NOMO-1 treated with DMSO at 0.1 percent for 48 hours (cell line): ENCODE measurements at regions not wholly inside any gene's neighbourhood (a gene's known extent, or its start where the extent isn't known, plus 50 kb on each side); places are given as distances from the start of the nearest gene placed in this dataset.
"Not testable (repeated sequence)": the region's sequence is repeated elsewhere in the genome, so short reads cannot be mapped to it uniquely, and the experiment has no call there.

Source experiments
- DNase-seq: peaks from one replicate; lab custom pipeline; 2025; ENCODE audit not compliant: unreplicated experiment; lab: John Stamatoyannopoulos, UW

DNA sequence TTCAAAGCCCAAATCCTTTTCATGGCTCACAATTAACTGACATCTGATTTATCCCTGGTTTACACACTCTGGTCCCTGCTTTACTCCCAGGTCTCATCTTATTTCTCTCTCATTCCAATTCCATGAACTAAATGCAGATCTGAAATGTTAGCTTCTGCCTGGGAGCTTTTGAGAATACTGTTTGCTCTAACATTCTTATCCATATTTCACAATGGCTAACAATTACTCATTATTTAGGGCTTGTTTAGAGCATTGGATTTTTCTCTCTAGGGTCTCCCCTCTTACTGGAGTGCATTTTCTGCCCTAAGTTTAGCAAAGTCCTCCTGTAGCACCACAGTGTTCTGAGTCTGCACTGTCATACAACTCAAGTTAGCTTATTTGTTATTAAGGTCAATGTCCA lies 121.5 kb upstream of the HCRTR2 start:
- DNase-seq: no peak

DNA sequence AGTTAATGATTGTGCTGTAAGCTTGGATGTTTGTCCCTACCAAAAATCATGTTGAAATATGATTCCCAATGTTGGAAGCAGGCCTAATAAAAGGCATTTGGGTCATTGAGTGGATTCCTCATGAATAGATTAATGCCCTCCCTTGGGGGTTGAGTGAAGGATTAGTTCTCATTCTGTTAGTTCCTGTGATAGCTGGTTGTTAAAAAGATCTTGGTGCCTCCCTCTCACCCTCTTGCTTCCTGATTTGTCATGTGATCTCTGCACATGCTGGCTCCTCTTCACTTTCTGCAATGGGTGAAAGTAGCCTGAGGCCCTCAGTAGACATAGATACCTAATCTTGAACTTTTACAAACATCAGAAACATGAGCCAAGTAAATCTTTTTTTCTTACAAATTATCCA lies 115.6 kb upstream of the HCRTR2 start:
- DNase-seq: no peak

DNA sequence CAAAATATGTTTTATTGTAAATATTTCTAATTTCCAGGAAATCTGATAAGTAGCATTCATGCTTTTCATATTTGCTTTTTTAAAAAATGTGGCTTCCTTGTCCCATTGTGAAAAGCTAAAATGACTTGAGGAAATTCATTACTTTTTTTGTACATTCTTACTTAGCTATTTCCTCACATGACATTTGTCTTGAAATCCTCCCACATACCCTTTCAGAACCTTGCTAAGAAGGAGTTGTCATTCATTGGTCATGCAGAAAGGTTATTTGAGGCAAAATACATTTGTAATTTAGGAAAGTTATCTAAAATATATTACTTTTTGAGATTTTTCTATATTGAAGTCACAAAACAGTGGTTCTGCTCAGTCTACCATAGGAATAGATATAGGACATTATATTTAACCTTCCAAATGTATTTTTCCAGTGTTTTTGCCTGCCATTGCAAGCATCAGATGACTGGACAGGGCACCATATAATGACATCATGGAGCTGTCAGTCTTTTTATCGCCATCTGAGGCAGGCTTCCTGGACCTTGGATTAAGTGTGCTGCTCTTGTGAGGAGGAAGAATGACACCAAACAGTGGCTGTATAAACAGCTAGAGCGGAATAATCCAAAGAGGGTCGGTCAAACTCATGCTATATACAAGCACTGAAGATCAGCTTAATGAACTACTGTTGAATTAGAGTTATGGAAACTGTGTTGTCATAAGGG lies 109.4 kb upstream of the HCRTR2 start:
- DNase-seq: no peak

- peak; percentile 22 for DNase-seq
Measured at GRCh38 chr6:55069132-55069781, 105.1 kb upstream of the HCRTR2 start.

GRCh38 chr6:55082021-55082420 lies 92.3 kb upstream of the HCRTR2 start:
- DNase-seq: no peak

DNA sequence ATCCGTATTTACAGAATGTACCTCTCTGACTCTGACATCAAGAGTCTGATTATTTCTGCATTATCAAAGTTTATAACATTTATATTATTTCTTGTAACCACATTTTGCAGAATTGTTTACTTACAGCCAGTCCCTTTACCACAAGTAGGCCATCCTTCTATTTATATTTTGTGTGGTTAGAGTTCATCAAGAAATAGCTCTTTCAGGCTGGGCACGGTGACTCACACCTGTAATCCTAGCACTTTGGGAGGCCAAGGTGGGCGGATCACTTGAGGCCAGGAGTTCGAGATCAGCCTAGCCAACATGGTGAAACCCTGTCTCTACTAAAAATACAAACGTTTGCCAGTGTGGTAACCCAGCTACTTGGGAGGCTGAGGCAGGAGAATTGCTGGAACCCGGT lies 86.3 kb upstream of the HCRTR2 start:
- not testable (repeated sequence) for DNase-seq

DNA sequence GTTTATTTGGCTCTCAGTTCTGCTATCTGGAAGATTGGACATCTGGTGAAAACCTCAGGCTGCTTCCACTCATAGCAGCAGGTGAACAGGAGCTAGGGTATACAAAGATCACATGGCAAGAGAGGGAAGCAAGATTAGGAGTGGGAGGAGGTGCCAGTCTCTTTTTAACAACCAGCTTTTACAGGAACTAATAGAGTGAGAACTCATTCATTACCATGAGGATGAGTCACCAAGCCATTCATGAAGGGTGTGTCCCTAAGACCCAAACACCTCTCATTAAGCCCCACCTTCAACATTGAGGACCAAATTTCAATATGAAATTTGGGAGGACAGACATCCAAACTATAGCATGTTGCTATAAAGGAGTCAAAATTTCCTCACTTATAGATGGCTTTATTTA lies 85.4 kb upstream of the HCRTR2 start:
- no peak for DNase-seq

GRCh38 chr6:55089325-55089724 lies 85.0 kb upstream of the HCRTR2 start:
- DNase-seq: no peak

DNA sequence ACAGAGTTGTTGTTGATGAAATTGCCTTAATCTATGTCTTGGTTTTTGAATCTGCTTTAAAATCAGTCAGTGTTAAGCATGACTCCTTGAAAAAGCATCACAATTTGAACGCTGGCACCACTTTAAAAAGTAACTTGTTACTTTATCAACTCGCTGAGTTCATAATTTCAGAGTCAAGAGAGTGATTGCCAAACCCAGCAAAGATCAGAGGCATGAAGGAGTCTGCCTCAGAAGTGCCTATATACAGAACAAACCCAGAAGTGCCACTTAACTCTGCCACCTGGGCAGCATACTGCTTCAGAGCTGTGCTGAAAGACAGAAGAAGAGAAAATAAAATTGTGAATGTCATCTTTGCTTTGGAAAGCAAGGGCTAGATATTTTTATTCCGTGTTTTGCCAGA lies 73.6 kb upstream of the HCRTR2 start:
- no peak for DNase-seq

DNA sequence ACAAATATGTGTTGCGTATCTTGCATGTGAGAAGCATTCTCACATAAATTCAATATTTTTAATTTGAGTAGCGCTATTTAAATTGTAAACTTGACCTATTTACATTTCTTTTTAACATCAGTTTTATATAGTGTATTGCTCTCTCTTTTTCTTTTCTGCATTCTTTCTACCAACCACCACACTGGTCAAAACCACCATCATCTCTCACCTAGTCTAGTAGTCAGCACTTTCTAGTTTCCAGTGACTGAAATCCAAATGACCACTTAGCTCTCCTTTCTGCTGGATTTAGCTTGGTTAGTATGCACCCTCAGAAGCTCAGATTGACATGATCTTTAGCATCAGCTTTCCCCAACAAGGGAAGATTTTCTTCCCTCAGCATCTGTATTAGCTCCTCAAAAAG lies 73.2 kb upstream of the HCRTR2 start:
- no peak for DNase-seq

DNA sequence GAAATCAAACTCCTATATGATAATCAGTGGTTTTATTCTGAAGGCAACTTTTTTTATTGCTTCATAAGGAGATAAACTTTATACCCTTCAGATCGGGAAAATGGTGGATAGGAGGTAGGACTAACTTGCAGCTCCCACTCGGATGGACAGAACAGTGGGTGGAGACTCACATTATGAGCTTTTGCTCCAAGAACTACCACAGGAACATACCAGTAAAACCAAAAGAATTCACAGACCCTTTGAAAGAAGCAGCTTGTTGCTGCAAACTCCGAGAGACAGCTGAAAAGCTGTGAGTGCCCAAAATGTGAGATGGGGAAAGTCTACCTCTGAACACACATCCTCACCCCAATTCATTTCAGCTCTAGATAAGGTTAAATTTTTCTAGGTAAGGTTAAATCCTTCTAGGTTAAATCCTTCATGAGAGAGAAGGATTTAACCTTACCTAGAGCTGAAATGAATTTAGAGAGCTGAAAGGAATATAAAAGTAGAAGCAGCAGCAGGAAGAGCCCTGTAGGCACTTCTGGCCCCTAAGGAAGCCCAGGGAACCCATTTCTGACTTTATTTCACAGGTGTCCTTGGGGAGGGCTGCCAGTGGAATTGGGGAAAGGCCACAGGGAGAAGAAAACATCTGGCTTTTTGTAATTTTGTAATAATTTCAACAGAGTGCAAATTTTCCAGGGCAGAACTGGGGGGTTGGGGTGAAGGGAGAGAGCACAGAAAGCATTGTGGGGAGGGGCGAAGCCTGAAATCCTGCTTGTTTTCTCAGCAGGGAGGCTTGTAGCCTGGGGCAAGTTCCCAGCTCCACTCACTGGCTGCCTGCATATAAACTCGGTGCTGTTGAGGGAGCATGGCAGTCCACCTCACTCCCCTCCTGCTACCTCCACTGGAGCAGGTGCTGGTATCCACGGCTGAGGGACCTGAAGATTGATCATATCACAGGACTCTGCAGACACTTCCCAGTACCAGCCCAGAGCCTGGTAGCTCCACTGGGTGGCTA lies 65.9 kb upstream of the HCRTR2 start:
- no peak for DNase-seq

- DNase-seq: no peak
Measured at GRCh38 chr6:55117267-55117666, 57.0 kb upstream of the HCRTR2 start.

- peak; percentile 90 for DNase-seq
Measured at GRCh38 chr6:55124241-55124640, 50.1 kb upstream of the HCRTR2 start.
